IgD-negative memory B cell (primary cell): ENCODE measurements at regions not wholly inside any gene's neighbourhood (a gene's known extent, or its start where the extent isn't known, plus 50 kb on each side); places are given as distances from the start of the nearest gene placed in this dataset.
"Not testable (repeated sequence)": the region's sequence is repeated elsewhere in the genome, so short reads cannot be mapped to it uniquely, and the experiment has no call there.

ENCODE experiments used
- H3K27ac Mint-ChIP-seq, 3 donors: one replicate each; pipeline ENCODE4 v1.8.0; 2020 to 2022; ENCODE audit warnings: mild to moderate bottlenecking in 3 of 3, mixed read lengths in 3 of 3, moderate library complexity in 1 of 3
- H3K27me3 Mint-ChIP-seq: one replicate; pipeline ENCODE4 v1.8.0; 2021; ENCODE audit warnings: mixed read lengths
- H3K36me3 Mint-ChIP-seq: one replicate; pipeline ENCODE4 v1.8.0; 2020; ENCODE audit warnings: mild to moderate bottlenecking, mixed read lengths
- H3K4me1 Mint-ChIP-seq, 3 donors: one replicate each; pipeline ENCODE4 v1.8.0; 2020 to 2022; ENCODE audit warnings: mixed read lengths in 3 of 3, mild to moderate bottlenecking in 1 of 3
- H3K4me3 Mint-ChIP-seq, 4 donors: one replicate each; pipeline ENCODE4 v1.8.0; 2020 to 2022; ENCODE audit warnings: mild to moderate bottlenecking in 4 of 4, mixed read lengths in 4 of 4, moderate library complexity in 3 of 4
- H3K9me3 Mint-ChIP-seq, 3 donors: one replicate each; pipeline ENCODE4 v1.8.0; 2020 to 2021; ENCODE audit warnings: mixed read lengths in 3 of 3, mild to moderate bottlenecking in 1 of 3

DNA sequence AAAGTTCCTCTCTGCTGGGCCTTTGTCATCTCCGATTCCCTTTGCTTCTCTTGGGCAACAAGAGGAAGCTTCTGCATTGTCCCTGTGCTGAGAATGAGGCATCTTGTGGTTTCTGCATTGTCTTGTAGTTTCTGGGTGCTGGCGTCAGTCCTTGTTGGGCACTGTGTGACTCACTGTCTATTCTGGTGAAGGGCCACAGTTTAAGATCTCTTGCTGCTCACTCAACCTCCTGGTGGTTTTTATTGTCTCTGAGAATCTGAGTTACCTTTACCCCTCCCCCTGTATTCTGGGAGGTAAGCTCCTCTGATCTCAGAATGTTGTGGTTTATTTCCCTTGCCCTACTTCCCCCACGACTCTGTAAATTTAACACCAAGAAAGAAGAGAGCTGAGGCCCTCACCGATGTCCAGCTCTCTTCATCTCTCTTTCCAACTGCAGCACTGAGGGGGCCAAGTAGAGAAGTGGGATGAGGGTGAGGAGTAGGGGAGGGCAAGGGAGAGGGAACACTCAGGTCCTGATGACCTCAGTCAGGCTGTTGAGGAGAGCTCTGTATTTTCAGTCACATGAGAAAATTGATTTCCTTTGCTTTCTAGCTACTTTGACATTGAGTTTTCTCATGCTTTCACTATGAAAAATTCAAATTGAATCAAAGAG, 441.6 kb upstream of the PITX2 start:
- Mint-ChIP-seq H3K9me3 (no peaks in the 10 kb centered on the region), H3K36me3 (no peaks in the 10 kb centered on the region), H3K4me3 (no peak overlapping the region), H3K4me1 (no peaks in the 10 kb centered on the region), H3K27me3 (no peaks in the 10 kb centered on the region), H3K27ac (no peak overlapping the region)

DNA sequence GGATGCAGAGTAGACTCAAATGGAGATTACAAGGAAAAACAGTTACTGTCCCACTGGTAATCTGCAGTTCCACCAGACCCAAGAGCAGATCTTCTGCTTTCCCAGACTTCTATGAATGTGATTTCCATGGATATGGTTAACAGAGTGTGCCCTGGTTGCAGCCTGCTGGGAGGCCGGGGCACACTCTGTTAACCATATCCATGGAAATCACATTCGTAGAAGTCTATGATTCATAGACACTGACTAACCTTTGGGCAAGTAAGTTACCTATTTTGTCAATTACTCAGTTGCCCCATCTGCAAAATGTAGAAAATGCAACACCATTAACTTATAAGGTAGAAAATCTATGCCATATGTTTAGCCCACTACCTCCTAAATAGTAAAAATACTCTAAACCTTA, 443.1 kb upstream of the PITX2 start:
- Mint-ChIP-seq H3K4me1 (no peaks in the 10 kb centered on the region), H3K27me3 (no peaks in the 10 kb centered on the region), H3K9me3 (no peaks in the 10 kb centered on the region), H3K36me3 (no peaks in the 10 kb centered on the region), H3K27ac (no peak overlapping the region), H3K4me3 (no peak overlapping the region)

DNA sequence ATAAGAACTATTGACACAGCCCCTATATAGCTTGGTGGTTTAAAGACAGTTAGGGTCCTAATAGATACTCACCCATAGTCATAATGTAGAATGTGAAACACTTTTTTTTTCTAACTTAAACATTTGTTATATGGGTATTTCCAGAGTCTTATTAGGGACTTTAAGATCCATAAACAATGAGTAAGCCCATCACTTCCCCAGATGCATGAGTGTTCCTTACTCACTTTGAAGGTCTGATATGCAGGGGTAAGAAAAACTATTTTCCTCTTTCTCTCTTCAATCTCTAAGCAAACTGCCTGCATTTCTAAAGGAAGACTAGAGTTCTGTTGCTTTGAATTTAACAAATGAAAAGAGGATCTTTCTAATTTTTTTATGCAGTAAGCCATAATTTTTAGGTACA, 443.6 kb upstream of the PITX2 start:
- Mint-ChIP-seq H3K36me3 (no peaks in the 10 kb centered on the region), H3K9me3 (no peaks in the 10 kb centered on the region), H3K4me3 (no peak overlapping the region), H3K4me1 (no peaks in the 10 kb centered on the region), H3K27ac (no peak overlapping the region), H3K27me3 (no peaks in the 10 kb centered on the region)

- Mint-ChIP-seq H3K4me3 (no peak overlapping the region), H3K9me3 (no peaks in the 10 kb centered on the region), H3K27ac (no peak overlapping the region), H3K36me3 (no peaks in the 10 kb centered on the region), H3K4me1 (no peaks in the 10 kb centered on the region), H3K27me3 (no peaks in the 10 kb centered on the region)
Observed at GRCh38 chr4:111066887-111067286, 444.0 kb upstream of the PITX2 start.

- H3K4me1 Mint-ChIP-seq = no peaks in the 10 kb centered on the region
- peaks cover 1 to 3% (median 3%) of the 10 kb centered on the region in 3 donors for H3K9me3 Mint-ChIP-seq
- no peaks in the 10 kb centered on the region for H3K27me3 Mint-ChIP-seq
- H3K27ac Mint-ChIP-seq = no peak overlapping the region
- H3K4me3 Mint-ChIP-seq = no peak overlapping the region
- no peaks in the 10 kb centered on the region for H3K36me3 Mint-ChIP-seq
Observed at GRCh38 chr4:111068883-111069282, 446.0 kb upstream of the PITX2 start.

- H3K36me3 Mint-ChIP-seq = no peaks in the 10 kb centered on the region
- H3K27ac Mint-ChIP-seq = no peak overlapping the region
Observed at GRCh38 chr4:111070390-111070789, 447.5 kb upstream of the PITX2 start.

DNA sequence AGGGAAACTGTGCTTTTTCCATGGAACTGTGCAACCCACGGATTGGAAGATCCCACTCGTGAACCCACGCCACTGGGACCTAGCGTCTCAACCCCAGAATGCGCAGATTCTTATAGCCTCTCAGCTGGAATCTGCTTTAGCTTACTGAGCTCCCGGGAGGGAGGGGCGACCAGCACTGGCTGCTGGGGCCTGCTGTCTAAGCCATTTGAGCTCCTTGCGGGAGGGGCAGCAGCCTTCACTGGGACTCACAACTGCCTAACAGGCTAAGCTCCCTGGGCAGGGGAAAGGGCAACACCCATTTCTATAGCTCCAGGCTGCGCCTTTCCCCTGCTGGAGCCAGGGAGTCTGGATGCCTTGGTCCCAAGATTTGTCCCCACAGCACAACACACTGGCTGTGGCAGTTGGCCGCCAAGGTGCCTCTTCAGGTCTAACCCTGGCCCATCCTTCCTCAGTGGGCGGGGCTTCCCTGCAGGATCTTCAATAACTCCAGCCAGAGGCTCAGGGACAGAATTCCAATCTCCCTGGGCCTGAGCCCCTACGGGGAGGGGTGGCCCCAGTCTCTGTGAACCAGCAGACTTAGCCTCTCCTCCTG, 451.7 kb upstream of the PITX2 start:
- Mint-ChIP-seq H3K36me3 (no peaks in the 10 kb centered on the region), H3K4me1 (no peaks in the 10 kb centered on the region), H3K9me3 (peaks cover 7 to 12% (median 7%) of the 10 kb centered on the region in 3 donors), H3K27me3 (no peaks in the 10 kb centered on the region), H3K4me3 (no peak overlapping the region), H3K27ac (no peak overlapping the region)

More at GRCh38 chr4:111070390-111070789, 447.5 kb upstream of the PITX2 start:
- H3K4me1 Mint-ChIP-seq = no peaks in the 10 kb centered on the region
- no peaks in the 10 kb centered on the region for H3K27me3 Mint-ChIP-seq
- H3K4me3 Mint-ChIP-seq = no peak overlapping the region
- H3K9me3 Mint-ChIP-seq = peaks cover 1 to 3% (median 3%) of the 10 kb centered on the region in 3 donors

- H3K4me3 Mint-ChIP-seq, H3K27me3 Mint-ChIP-seq, H3K4me1 Mint-ChIP-seq, H3K27ac Mint-ChIP-seq, H3K36me3 Mint-ChIP-seq: not testable (repeated sequence)
- H3K9me3 Mint-ChIP-seq = peaks cover 7 to 12% (median 7%) of the 10 kb centered on the region in 3 donors
Observed at GRCh38 chr4:111076299-111076698, 453.4 kb upstream of the PITX2 start.

GRCh38 chr4:111108153-111108552, 485.3 kb upstream of the PITX2 start:
- no peaks in the 10 kb centered on the region for H3K36me3 Mint-ChIP-seq

DNA sequence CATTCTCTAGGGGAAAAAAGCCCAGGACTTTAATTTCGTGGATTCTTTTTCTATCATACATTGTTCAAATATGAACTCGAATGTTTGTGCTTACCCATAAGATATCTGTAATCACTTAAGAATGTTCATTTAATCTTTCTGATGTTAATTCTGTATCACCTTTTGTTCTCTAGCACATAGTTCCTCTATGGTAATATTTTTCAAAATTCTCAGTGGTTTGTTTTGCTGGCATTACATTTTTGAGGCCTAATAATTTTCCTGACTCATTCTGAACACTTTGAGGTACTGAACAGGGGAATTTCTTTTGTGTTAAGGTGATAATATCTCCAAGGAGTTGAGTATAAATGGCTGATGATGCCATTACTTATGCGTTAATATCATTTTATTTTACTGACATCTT, 490.7 kb upstream of the PITX2 start:
- Mint-ChIP-seq H3K27me3 (no peaks in the 10 kb centered on the region), H3K4me3 (no peak overlapping the region), H3K36me3 (no peaks in the 10 kb centered on the region), H3K27ac (no peak overlapping the region), H3K9me3 (peaks cover 0 to 2% (median 2%) of the 10 kb centered on the region in 3 donors), H3K4me1 (no peaks in the 10 kb centered on the region)

More at GRCh38 chr4:111108153-111108552, 485.3 kb upstream of the PITX2 start:
- H3K4me3 Mint-ChIP-seq = no peak overlapping the region
- no peaks in the 10 kb centered on the region for H3K27me3 Mint-ChIP-seq
- H3K9me3 Mint-ChIP-seq = peaks cover 0 to 1% (median 0%) of the 10 kb centered on the region in 3 donors
- H3K27ac Mint-ChIP-seq = no peak overlapping the region
- no peaks in the 10 kb centered on the region for H3K4me1 Mint-ChIP-seq

- H3K4me1 Mint-ChIP-seq = no peaks in the 10 kb centered on the region
- H3K27ac Mint-ChIP-seq = no peak overlapping the region
- H3K4me3 Mint-ChIP-seq = no peak overlapping the region
- no peaks in the 10 kb centered on the region for H3K36me3 Mint-ChIP-seq
- no peaks in the 10 kb centered on the region for H3K27me3 Mint-ChIP-seq
- H3K9me3 Mint-ChIP-seq = peaks cover 0 to 4% (median 2%) of the 10 kb centered on the region in 3 donors
Observed at GRCh38 chr4:111115881-111116280, 493.0 kb upstream of the PITX2 start.

- Mint-ChIP-seq H3K4me3 (no peak overlapping the region), H3K4me1 (no peaks in the 10 kb centered on the region), H3K27ac (no peak overlapping the region), H3K36me3 (no peaks in the 10 kb centered on the region), H3K9me3 (peaks cover 0 to 5% (median 2%) of the 10 kb centered on the region in 3 donors), H3K27me3 (no peaks in the 10 kb centered on the region)
Observed at GRCh38 chr4:111120191-111120590, 497.3 kb upstream of the PITX2 start.

DNA sequence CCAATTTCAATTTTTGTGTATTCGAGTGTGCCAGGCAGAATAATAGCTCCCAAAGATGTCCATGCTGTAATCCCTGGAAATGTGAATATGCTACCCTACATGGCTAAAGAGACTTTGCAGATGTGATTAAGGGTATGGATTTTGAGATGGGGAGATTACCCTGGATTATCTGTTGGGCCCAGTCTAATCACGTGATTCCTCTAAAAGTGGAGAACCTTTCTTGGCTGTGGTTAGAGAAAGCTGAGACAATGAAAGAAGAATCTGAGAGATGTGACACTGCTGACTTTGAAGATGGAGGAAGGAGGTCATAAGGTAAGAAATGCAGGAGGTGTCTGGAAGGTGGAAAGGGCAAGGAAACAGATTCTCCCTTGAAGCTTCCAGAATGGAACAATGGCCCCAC, 503.5 kb upstream of the PITX2 start:
- Mint-ChIP-seq H3K9me3 (peaks cover 0 to 2% (median 2%) of the 10 kb centered on the region in 3 donors), H3K4me1 (no peaks in the 10 kb centered on the region), H3K36me3 (no peaks in the 10 kb centered on the region), H3K27me3 (no peaks in the 10 kb centered on the region), H3K4me3 (no peak overlapping the region), H3K27ac (no peak overlapping the region)

DNA sequence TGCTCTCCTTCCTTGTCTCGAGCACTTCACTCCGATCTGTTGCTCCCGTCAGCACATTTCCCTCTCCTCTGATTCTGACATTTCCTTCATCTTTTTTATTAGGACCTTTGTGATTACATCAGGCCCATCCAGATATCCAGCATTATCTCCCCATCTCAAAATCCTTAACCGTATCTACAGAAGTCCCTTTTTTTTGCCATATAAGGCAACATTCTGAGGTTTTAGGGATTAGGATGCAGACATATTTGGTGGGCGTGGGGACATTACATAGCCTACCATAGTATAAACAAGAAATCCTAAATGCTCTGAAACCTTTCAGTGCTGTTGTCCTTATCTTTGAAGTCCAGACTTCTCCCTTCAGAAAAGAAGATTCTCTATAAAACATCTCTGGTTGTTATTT, 505.0 kb upstream of the PITX2 start:
- H3K4me3 Mint-ChIP-seq = no peak overlapping the region
- H3K36me3 Mint-ChIP-seq = no peaks in the 10 kb centered on the region
- no peaks in the 10 kb centered on the region for H3K27me3 Mint-ChIP-seq
- H3K4me1 Mint-ChIP-seq = no peaks in the 10 kb centered on the region
- peaks cover 0 to 2% (median 0%) of the 10 kb centered on the region in 3 donors for H3K9me3 Mint-ChIP-seq
- no peak overlapping the region for H3K27ac Mint-ChIP-seq

DNA sequence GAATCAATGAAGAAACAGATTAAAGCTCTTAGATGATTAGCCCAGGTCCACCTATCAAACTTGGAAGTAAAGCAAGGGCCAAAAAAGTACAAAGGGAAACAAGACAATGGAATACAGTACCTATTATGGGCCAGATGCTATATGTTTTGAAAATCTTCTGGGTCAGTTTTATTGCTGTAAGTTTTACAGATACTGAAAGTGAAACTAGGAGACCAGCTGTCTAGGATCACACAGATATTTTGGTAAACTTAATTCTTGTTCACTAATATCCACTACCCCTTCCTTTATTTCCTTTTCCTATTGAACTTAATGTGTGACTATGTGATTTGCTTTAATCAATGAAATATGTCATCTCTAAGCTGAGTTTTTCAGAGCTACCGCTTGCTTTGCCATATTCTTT, 505.4 kb upstream of the PITX2 start:
- Mint-ChIP-seq H3K27ac (no peak overlapping the region), H3K4me1 (no peaks in the 10 kb centered on the region), H3K4me3 (no peak overlapping the region), H3K36me3 (no peaks in the 10 kb centered on the region), H3K9me3 (peaks cover 0 to 2% (median 0%) of the 10 kb centered on the region in 3 donors), H3K27me3 (no peaks in the 10 kb centered on the region)

DNA sequence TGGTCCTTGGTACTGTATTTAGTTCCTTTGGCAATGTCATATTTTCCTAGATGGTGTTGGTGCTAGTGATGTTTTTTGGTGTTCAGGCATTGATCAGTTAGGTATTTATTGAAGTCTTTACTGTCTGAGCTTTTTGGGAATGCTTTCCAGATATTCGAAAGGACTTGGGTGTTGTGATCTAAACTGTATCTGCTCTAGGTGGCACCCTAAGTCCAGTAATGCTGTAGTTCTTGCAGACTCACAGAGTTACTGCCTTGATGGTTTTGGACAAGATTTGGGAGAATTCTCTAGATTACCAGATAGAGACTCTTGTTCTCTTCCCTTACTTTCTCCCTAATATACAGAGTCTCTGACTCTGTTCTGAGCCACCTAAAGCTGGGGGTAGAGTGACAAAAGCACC, 513.6 kb upstream of the PITX2 start:
- H3K9me3 Mint-ChIP-seq = peaks cover 0 to 2% (median 0%) of the 10 kb centered on the region in 3 donors
- H3K4me1 Mint-ChIP-seq = no peaks in the 10 kb centered on the region
- H3K36me3 Mint-ChIP-seq = no peaks in the 10 kb centered on the region
- no peak overlapping the region for H3K4me3 Mint-ChIP-seq
- H3K27ac Mint-ChIP-seq = no peak overlapping the region
- H3K27me3 Mint-ChIP-seq = no peaks in the 10 kb centered on the region
